NCI-H69 (cell line): ENCODE measurements at regions not wholly inside any gene's neighbourhood (a gene's known extent, or its start where the extent isn't known, plus 50 kb on each side); places are given as distances from the start of the nearest gene placed in this dataset.

Experiments
- DNase-seq: peaks from one replicate; lab custom pipeline; 2025; lab: John Stamatoyannopoulos, UW

DNA sequence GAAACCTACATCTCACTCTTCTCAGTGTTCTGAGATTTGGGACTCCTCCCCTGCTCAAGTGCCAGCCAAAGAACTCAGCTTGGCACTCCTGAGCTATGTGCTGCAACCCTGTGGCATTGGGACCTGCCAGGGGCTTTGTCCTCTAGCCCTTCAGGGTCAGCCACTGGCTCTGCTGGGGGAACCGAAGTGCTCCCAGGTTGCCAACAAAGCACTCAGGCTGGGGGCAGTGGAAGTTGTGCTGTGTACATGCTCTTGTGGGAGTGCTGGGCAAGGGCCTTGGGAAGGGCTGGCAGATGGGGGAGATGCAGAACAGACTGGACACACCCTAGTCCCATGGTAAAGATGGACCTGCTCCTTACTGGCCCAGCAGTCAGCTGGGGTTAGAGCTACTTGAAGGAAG is 498.6 kb downstream of the CAAP1 start:
- no peak for DNase-seq

DNA sequence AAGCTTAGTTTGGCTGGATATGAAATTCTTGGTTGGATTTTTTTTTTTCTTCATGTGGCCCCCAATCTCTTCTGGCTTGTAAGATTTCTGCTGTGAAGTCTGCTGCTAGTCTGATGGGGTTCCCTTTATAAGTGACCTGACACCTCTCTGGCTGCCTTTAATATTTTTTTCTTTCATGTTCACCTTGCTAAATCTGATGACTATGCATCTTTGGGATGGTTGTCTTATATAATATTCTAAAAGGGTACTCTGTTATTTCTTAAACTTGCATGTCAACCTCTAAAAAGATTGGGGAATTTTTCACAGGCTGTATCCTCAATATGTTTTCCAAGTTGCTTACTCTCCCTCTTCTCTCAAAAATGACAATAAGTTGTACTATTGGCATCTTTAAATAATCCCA is 500.0 kb downstream of the CAAP1 start:
- no peak for DNase-seq

DNA sequence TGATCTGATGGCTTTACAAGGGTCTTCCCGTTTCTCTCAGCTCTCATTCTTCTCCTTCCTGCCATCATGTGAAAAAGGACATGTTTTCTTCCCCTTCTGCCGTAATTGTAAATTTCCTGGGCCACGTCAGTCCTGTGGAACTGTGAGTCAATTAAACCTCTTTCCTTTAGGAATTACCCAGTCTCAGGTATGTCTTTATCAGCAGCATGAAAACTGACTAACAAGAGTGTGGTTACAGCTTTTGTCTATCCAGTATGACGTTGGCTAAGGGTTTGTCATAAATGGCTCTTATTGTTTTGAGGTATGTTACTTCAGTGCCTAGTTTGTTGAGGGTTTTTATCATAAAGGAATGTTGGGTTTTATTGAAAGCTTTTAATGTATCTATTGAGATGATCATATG is 501.6 kb downstream of the CAAP1 start:
- no peak for DNase-seq

DNA sequence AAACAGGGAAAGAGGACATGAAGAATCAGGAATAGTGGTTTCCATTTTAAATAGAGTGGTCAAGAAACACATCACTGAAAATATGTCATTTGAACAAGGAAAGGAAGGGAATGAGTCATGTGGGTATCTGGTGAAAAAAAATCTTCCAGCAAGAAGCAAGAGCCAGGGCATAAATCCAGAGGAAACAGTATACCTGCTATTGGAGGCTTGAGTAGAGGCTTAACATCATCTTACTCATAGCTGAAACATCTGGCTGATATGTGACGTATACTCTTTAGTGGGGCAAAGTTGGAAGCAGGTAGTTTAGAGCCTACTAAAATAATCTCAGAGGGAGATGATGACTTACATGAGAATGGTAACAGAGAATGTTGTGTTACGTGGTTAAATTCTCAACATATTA is 517.2 kb downstream of the CAAP1 start:
- no peak for DNase-seq

DNA sequence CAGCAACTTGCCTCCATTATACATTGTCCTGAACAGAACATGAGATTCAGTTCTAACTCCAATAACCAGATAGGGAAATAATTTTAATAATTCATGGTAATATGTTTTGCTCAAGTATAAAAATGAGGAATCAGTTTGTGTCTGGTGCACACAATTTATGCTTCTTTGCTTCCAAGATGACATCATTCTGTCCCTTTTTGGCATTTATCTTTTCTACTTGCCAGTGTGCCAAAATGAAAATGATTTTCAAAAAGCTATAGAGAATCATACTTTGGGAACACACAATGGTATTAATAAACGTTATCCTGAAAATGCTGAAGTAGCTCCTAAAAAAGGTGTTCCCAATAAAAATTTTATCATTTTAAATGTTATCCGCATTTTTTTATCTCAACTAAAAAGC is 519.0 kb downstream of the CAAP1 start:
- DNase-seq, result no peak

DNA sequence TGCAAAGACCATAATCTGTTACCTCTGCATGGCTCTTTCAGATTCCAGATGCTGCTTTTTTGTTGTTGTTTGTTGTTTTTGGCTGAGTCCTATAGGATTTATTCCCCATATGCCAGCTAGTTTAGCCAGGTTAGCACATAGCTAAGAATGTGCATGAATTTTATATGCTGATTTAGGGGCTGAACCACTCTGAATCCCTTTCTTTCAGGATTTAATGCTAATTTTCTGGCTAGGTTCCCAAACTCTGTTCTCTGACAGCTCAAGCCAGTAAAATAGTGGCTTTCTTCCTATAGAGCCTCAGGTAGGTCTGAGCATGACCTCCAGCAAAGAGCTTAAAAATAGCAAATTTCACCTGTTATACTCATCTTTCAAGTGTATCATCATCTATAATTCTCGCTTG is 521.4 kb downstream of the CAAP1 start:
- no peak for DNase-seq

DNA sequence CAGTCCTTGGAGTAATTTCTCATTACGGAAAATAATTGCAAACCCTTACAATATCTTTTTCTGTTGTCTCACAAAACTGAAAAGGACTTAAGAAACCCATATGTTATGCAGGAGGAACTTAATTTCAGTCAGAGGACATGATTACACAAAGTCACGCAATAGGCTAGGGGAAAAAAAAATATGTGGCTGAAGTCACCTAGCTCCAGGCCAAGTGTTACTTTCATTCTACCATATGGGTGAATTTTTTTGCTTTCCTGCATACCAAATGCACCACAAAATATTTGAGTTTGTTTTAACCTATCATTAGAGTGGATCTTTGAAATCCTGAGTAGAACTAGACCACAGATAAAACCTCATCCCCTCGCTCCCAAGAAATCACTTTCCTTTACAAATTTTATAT is 523.5 kb downstream of the CAAP1 start:
- no peak for DNase-seq

DNA sequence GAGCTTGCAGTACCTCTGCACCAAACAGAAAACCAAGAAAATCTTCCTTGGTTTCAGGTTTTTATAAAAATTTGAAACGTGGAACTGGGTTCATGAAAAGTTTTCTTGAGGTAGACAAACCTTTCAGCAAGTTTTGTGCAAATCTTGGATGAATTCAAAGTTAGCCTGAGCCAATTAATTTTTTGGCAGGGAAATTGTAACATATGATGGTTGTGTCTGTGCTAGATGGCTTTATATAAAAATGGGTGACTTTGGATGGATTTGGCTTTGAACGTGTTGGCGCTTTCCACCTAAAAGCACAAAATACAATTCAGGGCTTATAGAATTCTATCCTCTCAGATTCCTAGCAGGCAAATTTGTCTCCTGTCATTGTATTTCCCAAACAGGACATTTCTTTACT is 524.4 kb downstream of the CAAP1 start:
- no peak for DNase-seq

DNA sequence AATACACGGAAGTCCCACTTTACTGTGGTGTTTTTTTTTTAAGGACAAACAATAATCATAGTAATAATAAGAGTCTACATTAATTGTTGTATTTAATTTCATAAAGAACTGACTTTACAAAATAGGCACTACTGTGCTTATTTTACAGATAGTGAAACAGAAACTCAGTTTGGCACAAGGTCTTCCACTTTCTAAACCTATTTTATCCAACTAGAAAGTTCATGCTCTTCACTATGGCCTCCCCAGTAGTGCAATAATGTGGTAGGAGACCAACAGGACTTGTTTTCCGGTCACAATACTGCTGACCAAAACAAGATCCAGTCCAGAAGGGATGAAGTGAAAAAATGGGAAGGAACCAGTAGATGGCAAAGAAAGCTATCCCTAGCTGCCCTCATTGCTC is 531.6 kb downstream of the CAAP1 start:
- no peak for DNase-seq

DNA sequence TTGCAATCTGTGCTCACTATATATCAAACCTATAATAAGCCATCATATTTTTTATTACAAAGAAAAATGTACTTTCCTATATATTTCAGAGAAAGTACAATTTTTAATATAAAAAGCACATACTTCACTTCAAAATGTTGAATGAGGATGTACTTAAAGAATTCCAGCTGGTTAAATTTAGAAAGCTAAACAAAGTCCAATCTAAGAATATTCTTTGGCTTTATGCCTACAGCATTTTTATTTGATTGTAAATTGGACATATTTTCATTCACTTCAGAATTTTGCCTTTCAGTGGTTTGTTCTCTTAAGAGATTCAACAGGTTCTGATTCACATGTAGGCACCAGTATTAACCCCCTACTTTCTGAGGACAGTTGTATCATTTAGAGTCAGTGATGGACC is 533.8 kb downstream of the CAAP1 start:
- DNase-seq, result no peak

DNA sequence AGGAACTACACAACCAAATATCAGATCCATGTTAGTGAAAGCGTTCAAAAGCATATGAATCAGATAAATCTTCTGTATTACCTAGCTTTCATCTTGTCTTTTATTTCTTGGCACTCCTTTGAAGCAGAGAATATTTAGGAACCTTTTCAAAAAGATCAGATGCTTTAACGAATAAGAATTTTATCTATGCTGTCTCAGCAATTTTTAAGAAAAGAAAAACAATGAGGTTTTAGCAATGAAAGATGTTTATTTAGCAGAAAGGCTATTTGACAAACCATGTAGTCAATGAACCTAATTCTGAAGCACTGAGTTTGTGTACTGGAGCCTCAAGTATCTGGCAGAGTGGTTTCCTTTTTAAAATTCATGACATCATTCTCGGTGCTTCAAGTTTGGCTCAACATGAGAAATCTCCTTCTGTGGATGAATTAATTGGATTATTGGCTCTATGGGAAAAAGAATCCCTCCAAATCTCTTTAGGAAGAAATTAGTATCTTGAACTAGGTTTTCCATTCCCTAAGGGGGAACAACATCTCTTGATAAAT is 534.7 kb downstream of the CAAP1 start:
- DNase-seq, result no peak

DNA sequence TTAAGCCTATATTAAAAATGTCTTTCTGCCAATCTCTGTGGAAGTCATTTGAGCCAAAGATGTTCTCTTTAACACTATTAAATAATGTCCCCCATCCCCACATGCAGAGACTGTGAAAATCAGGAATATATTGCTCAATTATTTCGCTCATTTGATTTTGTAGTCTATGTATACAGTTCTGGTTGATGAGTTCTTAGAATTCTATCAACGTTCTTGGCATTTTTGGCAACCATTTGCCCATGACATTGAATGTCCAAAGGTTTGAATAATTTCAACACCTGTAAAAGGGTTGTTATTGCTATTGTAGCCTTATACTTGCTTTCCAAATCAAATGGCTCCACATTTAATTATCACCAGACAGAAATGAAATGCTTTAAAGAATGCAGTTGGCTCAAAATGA is 536.1 kb downstream of the CAAP1 start:
- no peak for DNase-seq

DNA sequence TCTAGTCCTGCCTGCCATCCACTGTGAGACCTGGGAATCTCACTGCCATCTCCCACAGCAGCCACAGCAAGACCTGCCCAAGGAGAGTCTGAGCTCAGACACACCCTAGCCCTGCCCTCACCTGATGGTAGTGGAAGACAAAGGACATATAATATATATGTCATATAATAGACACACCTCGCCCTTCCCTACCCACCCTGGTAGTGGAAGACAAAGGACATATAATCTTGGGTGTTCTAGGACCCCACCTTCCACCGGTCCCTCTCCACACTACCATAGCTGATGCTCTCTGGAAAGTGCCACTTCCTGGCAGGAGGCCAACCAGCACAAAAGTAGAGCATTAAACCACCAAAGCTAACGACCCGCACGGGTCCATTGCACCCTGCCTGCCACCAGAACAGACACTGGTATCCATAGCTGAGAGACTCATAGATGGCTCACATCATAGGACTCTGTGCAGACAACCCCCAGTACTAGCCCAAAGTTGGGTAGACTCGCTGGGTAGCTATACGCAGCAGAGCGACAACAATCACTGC is 545.6 kb downstream of the CAAP1 start:
- no peak for DNase-seq

DNA sequence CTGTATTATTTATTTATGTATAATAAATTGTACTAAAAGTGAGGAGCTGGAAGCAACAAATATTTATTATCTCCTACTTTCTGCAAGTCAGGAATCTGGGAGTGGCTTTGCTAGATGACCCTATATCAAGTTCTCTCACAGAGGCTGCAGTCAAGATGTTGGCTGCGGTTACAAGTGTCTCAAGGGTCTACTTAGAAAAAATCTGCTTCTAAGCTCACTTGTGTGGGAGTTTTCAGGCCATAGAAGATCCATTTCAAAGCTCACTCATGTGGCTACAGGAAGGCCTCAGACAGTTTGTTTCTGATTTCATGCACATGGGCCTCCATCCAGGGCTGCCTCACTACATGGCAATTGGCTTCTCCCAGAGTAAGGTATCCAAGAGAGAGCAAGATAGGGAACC is 551.1 kb downstream of the CAAP1 start:
- DNase-seq, result no peak

DNA sequence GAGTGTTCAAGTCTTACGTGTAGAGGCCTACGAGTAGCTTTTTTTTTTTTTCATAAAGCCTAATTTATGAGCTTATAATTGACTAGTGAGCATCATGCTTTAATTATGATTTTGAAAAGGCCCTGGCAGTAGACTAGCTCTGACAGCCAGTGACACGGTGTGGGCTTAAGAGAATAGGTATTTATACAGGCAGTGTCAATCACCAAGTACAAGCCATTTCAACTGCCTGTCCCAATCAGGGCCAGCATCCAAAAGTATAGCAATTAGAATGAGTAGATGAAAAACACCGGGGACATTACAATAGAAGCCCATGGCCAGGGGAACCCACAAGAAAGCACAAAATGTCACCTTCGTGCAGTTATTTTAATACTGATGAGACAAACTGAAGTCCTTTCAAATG is 552.8 kb downstream of the CAAP1 start:
- DNase-seq, result peak; percentile 16

DNA sequence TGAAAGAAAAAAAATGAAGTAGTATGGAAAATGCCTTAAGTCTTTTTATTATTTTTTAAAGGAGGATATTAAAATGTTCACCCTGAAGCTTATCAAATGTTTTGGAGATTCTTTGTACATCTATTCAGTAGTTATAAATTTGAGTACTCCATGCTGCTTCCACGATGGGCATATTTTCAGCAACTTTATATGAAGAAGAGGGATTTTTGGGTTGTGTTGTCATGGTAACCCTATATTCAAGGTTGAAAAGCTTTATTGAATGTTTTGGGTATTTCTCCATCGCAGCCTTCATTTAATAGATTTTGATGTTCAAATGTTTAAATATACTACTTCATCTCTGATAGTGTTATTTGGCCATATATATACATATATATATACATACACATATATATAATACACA is 557.5 kb downstream of the CAAP1 start:
- no peak for DNase-seq

DNA sequence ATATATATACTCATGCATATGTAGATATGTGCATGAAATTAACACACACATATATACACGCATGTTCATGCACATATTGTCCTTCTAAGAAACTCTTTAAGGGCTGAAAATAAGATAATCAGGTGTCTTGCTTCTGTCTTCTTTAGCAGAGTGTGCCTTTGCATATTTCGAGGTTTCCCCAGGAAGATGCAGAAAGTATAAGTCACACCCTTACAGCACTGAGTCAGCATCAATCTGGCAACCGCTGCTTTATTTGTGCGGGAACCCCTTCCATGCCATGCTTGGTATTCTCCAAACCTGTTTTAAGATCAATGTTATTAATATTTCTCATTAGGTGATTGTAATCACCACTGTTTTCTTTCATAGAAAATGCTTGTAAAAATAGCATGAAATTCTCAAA is 557.9 kb downstream of the CAAP1 start:
- no peak for DNase-seq

DNA sequence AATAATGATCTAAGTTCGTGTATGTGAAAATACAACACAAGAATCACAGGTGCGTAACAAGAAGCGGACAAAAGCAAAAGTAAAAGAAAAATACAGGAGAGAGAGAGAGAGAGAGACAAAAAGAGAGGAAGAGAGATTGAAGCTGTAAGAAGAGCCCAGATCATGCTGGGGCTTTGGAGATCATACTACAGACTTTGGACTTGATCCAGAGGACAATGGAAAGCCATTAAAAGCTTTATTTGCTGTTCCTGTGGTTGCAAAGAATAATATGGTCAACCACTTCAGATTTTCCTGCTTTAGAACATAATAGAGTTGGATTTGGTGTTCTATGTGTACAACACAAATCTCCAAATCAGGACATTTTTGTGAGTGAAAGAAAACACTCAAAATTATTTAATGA is 561.4 kb downstream of the CAAP1 start:
- DNase-seq, result peak; percentile 90

DNA sequence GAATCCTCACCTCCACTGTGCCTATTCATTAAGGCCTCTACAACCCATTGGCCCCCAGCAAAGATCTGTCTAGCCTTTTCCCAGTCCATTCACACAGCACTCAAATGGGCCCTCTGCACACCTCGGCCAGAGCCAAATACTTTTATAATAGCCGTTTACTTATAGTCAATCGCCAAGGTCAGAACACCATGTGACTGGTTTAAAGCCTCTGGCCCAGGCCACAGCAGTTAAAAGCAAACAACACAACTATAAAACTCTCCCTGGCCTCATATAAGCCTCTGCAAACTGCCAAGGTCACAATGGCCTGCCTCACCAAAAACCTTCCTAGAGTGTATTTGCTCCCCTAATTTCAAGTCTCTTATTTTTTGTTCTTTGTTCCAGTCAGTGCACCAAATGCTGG is 562.6 kb downstream of the CAAP1 start:
- peak; percentile 52 for DNase-seq

DNA sequence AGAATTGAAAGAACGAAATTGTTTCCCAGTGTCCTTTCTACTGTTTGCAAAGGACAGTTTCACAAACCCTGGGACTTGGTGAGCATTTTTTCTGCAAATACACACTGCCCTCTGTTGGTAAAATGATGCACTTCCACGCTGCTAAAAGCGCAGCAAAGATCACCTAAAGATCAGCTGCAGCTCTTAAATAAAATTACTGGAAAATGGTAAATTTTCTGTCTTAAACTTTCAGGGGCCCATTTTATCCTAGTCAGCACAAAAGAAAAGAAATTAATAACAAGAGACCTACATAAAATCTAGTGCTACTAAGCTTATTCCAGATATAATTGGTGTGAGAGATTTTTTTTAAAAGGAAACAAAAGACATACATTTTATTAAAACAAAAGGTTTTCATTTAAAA is 566.0 kb downstream of the CAAP1 start:
- DNase-seq, result peak; percentile 84

DNA sequence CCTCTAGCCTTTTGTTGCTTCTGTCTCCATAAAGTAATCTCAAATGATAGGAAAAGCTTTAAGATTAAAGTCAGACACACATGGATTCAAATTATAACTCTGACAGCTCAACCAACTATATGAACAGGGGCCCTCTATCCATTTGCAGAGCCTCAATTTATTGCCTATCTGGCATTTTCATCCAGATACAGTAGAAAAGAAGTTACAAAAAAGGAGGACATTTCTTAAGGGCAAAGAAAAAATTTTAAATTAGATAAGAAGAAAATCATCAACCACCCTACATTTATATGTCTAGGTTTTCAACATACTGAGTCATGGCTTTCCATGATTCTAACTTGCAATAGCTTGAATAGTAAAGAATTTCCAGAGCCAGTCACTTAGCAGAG is 567.2 kb downstream of the CAAP1 start:
- DNase-seq, result no peak

DNA sequence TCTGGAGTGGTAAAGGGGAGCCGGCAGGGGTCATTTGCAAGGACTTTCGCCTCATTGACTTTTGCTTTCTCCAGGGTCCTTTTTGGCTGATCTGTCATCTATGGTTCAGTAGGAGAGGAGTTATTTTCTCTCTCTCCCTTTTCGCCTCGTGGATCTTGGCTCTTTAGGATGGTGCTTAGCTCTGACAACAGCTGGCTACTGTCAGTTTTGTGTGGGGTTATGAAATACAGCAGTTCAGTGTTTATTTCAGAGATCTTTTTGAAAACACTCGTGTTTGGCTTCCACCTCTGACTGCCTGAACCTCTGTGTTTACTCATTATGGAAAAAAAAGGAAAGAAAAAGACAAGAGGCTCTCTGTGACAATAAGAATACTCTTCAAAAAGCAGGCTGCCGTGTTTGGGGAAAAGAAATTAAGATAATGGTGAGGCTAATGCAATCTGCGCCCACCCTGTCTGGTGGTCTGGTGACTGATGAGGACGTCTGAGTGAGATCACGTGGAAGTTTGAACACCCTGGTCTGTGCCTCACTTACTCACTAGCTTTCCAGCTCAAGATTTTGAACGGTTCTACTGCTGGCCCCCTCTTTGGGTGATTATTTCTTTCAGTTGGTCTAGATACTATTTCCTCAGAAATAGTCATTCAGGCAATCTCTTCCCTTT is 567.7 kb downstream of the CAAP1 start:
- peak; percentile 24 for DNase-seq

DNA sequence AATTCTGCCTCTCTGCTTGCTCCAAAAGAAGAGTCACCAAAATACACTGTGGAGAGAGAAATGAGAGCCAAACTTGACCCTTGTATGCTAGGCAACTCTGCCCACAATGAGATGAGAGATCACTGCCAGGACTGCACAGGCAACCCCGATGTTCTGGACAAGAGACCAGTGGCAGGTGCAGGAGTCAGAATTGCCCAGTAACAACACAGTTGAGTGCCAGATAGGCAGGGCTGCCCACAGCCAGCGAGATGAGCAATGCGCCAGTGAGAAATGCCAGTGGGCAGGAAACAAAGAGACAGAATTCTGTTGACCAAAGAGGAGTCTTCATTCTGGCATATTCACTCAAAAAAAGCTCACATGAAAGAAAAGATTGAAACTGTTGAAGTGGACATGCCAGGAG is 570.7 kb downstream of the CAAP1 start:
- no peak for DNase-seq

DNA sequence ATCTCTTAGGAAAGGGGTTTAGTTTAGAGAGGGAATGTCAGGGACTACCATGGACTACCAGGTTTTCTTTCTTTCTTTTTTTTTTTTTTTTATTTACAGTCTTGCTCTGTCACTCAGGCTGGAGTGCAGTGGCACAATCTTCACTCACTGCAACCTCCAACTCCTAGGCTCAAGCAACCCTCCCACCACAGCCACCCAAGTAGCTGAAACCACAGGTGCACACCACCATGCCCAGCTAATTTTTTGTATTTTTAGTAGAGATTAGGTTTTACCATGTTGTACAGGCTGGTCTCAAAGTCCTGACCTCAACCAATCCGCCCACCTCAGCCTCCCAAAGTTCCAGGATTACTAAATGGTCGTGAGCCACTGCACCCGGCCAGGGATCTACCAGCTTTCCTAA is 572.7 kb downstream of the CAAP1 start:
- no peak for DNase-seq
